ENCODE measurements at regions not wholly inside any gene's neighbourhood (a gene's known extent, or its start where the extent isn't known, plus 50 kb on each side); places are given as distances from the start of the nearest gene placed in this dataset.

DNA sequence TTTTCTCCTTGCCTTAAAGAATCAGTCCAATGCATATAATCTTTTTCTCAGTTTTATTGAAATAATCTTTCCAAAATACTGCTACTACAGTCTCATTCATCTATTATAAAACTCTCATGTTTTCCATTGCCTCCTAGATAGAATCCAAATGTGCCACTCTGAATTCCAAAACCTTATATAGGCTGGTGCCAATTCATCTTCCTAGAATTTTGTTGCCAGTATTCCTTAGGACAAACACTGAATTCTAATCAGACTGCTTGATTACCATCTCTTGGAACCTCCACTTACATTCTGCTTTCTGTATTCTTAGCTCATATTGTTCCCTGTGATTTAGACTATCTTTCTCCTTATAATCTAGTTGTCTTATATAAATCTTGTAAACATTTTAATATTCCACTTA is 427.6 kb upstream of the DCC start:
- DNase-seq: no peak
- Histone ChIP-seq H3K36me3 (replicated peaks) (no peaks in the 10 kb centered on the region), H3K27me3 (replicated peaks) (no peaks in the 10 kb centered on the region), H3K27ac (no peak overlapping the region), H3K4me3 (ENCODE audit: low read depth, low read length) (no peak overlapping the region)
- TF ChIP-seq, protein P1, sequence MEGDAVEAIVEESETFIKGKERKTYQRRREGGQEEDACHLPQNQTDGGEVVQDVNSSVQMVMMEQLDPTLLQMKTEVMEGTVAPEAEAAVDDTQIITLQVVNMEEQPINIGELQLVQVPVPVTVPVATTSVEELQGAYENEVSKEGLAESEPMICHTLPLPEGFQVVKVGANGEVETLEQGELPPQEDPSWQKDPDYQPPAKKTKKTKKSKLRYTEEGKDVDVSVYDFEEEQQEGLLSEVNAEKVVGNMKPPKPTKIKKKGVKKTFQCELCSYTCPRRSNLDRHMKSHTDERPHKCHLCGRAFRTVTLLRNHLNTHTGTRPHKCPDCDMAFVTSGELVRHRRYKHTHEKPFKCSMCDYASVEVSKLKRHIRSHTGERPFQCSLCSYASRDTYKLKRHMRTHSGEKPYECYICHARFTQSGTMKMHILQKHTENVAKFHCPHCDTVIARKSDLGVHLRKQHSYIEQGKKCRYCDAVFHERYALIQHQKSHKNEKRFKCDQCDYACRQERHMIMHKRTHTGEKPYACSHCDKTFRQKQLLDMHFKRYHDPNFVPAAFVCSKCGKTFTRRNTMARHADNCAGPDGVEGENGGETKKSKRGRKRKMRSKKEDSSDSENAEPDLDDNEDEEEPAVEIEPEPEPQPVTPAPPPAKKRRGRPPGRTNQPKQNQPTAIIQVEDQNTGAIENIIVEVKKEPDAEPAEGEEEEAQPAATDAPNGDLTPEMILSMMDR (IDR thresholded peaks at IDR 0.05; ENCODE audit: low read depth, low read length, missing control alignments): no peak
- in situ Hi-C loops (cut with HindIII; ENCODE audit: low pct_ligation_motif_present, low sequenced_read_pairs): no loop called here

DNA sequence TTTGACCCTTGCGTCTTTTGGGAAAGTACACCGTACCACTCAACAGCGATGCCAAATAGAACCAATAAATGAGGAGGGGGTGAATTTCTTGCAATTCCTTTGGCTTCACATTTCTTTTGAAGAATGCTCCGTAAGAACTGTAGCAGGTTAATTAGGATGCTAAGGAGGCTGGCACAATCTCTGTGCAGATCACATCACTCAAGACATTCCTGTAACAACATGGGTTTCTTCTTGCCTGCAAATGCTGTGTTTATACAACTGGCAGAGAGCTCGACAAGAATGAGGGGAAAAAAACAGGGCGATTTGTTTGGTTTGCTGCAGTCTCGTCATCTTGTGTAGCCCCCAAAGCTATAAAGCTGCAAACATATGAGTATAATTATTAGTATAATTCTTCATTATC is 424.8 kb upstream of the DCC start:
- Histone ChIP-seq H3K27me3 (replicated peaks) (no peaks in the 10 kb centered on the region), H3K4me3 (ENCODE audit: low read depth, low read length) (no peak overlapping the region), H3K27ac (no peak overlapping the region), H3K36me3 (replicated peaks) (no peaks in the 10 kb centered on the region)
- TF ChIP-seq, protein P1 (IDR thresholded peaks at IDR 0.05; ENCODE audit: low read depth, low read length, missing control alignments): no peak
- DNase-seq: no peak
- in situ Hi-C loops (cut with HindIII; ENCODE audit: low pct_ligation_motif_present, low sequenced_read_pairs): no loop called here

DNA sequence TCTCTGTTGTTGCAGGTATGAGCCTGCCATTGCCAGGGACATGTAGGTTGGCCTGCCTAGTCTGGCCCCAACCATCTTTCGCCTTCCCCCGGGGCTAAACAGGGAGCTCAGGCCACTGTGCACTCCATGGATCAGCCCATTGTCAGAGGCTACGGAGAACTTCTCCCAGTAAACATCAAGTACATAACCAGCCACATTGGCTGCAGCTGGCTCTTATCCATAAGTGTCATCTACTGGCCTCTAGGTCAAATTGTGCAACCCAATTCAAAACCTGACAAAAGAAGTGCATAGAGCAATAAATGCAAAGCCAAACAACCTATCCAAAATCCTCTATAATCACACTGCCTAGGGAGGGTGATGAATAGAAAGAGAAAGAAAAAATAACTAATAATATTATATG is 418.1 kb upstream of the DCC start:
- Histone ChIP-seq H3K36me3 (replicated peaks) (no peaks in the 10 kb centered on the region), H3K27ac (no peak overlapping the region), H3K27me3 (replicated peaks) (no peaks in the 10 kb centered on the region), H3K4me3 (ENCODE audit: low read depth, low read length) (no peak overlapping the region)
- TF ChIP-seq, protein P1 (IDR thresholded peaks at IDR 0.05; ENCODE audit: low read depth, low read length, missing control alignments): no peak
- no peak for DNase-seq
- in situ Hi-C loops (cut with HindIII; ENCODE audit: low pct_ligation_motif_present, low sequenced_read_pairs): no loop called here

DNA sequence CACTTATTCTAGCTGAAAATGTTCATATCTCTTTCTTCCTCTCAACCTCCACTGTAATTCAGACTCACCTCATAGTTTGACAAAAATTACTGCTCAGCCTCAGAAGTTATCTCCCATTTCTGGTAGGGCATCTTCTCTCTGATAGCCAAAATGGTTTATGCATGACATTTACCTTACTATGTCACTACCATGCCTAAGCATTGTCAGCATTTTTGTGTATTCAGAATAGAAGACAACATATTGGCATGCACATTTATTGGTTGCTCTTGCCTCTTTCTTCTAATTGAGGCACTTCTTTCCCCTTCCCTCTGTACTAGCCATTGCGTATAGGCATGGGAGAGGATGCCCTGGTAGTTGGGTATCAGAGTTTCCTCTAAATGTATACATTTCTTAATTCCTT is 406.1 kb upstream of the DCC start:
- Histone ChIP-seq H3K4me3 (ENCODE audit: low read depth, low read length) (no peak overlapping the region), H3K27ac (no peak overlapping the region), H3K27me3 (replicated peaks) (no peaks in the 10 kb centered on the region), H3K36me3 (replicated peaks) (no peaks in the 10 kb centered on the region)
- TF ChIP-seq, protein P1 (IDR thresholded peaks at IDR 0.05; ENCODE audit: low read depth, low read length, missing control alignments): no peak
- in situ Hi-C loops (cut with HindIII; ENCODE audit: low pct_ligation_motif_present, low sequenced_read_pairs): no loop called here
- DNase-seq: no peak

DNA sequence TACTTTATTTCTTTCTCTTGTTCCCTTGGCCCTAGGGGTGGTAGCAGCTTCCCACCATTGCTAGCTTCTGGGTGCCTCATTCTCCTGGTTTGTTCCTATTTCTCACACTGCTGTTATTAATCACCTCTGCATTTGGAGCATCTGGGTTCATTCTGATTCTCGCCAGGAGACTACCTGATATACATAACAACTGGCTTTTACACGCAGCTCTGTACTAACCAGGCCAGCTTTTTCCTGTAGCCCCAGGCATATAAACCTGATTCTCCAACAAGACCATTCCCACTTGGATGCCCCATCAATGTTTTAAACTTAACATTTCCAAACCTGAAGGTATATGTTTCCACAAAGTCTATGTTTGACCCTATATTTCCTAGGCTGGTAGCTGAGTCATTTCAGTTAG is 403.9 kb upstream of the DCC start:
- TF ChIP-seq, protein P1 (IDR thresholded peaks at IDR 0.05; ENCODE audit: low read depth, low read length, missing control alignments): no peak
- no peak overlapping the region for H3K4me3 ChIP-seq (ENCODE audit: low read depth, low read length)
- no peak for DNase-seq
- no peaks in the 10 kb centered on the region for H3K36me3 ChIP-seq (replicated peaks)
- H3K27ac ChIP-seq: no peak overlapping the region
- H3K27me3 ChIP-seq (replicated peaks): no peaks in the 10 kb centered on the region
- in situ Hi-C loops (cut with HindIII; ENCODE audit: low pct_ligation_motif_present, low sequenced_read_pairs): no loop called here

DNA sequence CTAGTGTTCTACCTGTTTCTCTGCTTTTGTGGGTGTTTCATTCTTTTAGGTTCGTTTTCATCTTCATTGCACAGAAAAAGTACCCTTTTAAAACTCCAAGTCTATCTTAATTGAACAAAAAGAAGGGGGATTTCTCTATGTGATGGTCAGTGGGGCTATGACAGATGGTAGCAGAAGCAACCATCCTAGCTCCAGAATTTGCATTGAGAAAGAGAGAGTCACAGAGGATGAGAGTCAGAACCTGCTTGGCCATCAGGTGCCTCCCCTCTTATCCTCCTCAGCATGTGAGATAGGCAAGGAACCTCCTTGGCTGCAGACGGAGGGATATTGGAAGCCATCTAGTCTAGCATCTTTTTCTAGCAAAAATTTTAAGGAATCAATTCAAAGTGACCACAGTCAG is 398.0 kb upstream of the DCC start:
- H3K36me3 ChIP-seq (replicated peaks): no peaks in the 10 kb centered on the region
- H3K27me3 ChIP-seq (replicated peaks): no peaks in the 10 kb centered on the region
- no peak overlapping the region for H3K4me3 ChIP-seq (ENCODE audit: low read depth, low read length)
- in situ Hi-C loops (cut with HindIII; ENCODE audit: low pct_ligation_motif_present, low sequenced_read_pairs): no loop called here
- no peak for DNase-seq
- TF ChIP-seq, protein P1 (IDR thresholded peaks at IDR 0.05; ENCODE audit: low read depth, low read length, missing control alignments): no peak
- H3K27ac ChIP-seq: no peak overlapping the region

Measured in brain microvascular endothelial cell (primary cell).